H9 (cell line): ENCODE measurements at regions not wholly inside any gene's neighbourhood (a gene's known extent, or its start where the extent isn't known, plus 50 kb on each side); places are given as distances from the start of the nearest gene placed in this dataset.

ENCODE experiments used
- DNase-seq: peaks from one replicate; pipeline ENCODE4 v3.0.0-alpha.2; 2017
- H2AFZ ChIP-seq: one replicate; pipeline ENCODE4 v1.6.1; 2013; ENCODE audit warnings: mild to moderate bottlenecking, low read length, control low read depth, moderate library complexity
- H2AK5ac ChIP-seq: 2 replicates; pipeline ENCODE4 v1.6.1; 2013; ENCODE audit warnings: low read length, control low read depth, mixed read lengths; ENCODE audit not compliant: insufficient read length
- H2BK120ac ChIP-seq: one replicate; pipeline ENCODE4 v1.6.1; 2013; ENCODE audit warnings: low read depth, mild to moderate bottlenecking, low read length, control low read depth, inconsistent platforms; ENCODE audit not compliant: poor library complexity, severe bottlenecking
- H2BK12ac ChIP-seq: 2 replicates; pipeline ENCODE4 v1.6.1; 2013; ENCODE audit warnings: low read length, control low read depth, mixed read lengths, low read depth; ENCODE audit not compliant: insufficient read length
- H2BK15ac ChIP-seq: 2 replicates; pipeline ENCODE4 v1.6.1; 2013; ENCODE audit warnings: low read depth, low read length, control low read depth
- H2BK20ac ChIP-seq: one replicate; pipeline ENCODE4 v1.6.1; 2013; ENCODE audit warnings: low read depth, mild to moderate bottlenecking, low read length, control low read depth, inconsistent platforms; ENCODE audit not compliant: poor library complexity, severe bottlenecking
- H2BK5ac ChIP-seq: 2 replicates; pipeline ENCODE4 v1.6.1; 2013; ENCODE audit warnings: low read length, control low read depth, mixed read lengths; ENCODE audit not compliant: insufficient read length
- H3K14ac ChIP-seq: 2 replicates; pipeline ENCODE4 v1.6.1; 2013; ENCODE audit warnings: low read length, control low read depth; ENCODE audit not compliant: insufficient read depth
- H3K18ac ChIP-seq: 2 replicates; pipeline ENCODE4 v1.6.1; 2013; ENCODE audit warnings: low read depth, mild to moderate bottlenecking, mixed read lengths, low read length, control low read depth; ENCODE audit not compliant: insufficient read length
- H3K23ac ChIP-seq: 2 replicates; pipeline ENCODE4 v1.6.1; 2013; ENCODE audit warnings: low read length, control low read depth, mixed read lengths, low read depth; ENCODE audit not compliant: insufficient read length
- H3K23me2 ChIP-seq: 2 replicates; pipeline ENCODE4 v1.6.1; 2013; ENCODE audit warnings: low read depth, mild to moderate bottlenecking, mixed read lengths, low read length, control low read depth; ENCODE audit not compliant: insufficient read length, poor library complexity, severe bottlenecking
- H3K27ac ChIP-seq: 2 replicates; pipeline ENCODE4 v1.5.1; 2013; ENCODE audit warnings: low read length, control low read depth, mixed read lengths, low read depth; ENCODE audit not compliant: insufficient read length
- H3K27me3 ChIP-seq: 2 replicates; pipeline ENCODE4 v1.6.1; 2013; ENCODE audit warnings: low read length, control low read depth, inconsistent platforms; ENCODE audit not compliant: insufficient read depth
- H3K4ac ChIP-seq: 2 replicates; pipeline ENCODE4 v1.6.1; 2013; ENCODE audit warnings: low read depth, mild to moderate bottlenecking, control low read depth, inconsistent platforms, low read length, moderate library complexity
- H3K4me1 ChIP-seq: 2 replicates; pipeline ENCODE4 v1.6.1; 2013; ENCODE audit warnings: low read length, control low read depth, inconsistent platforms; ENCODE audit not compliant: insufficient read depth
- H3K4me2 ChIP-seq: 2 replicates; pipeline ENCODE4 v1.6.1; 2013; ENCODE audit warnings: low read length, control low read depth, mixed read lengths; ENCODE audit not compliant: insufficient read length, insufficient read depth
- H3K56ac ChIP-seq: 2 replicates; pipeline ENCODE4 v1.6.1; 2013; ENCODE audit warnings: low read depth, mild to moderate bottlenecking, mixed read lengths, low read length, control low read depth; ENCODE audit not compliant: insufficient read length
- H3K79me1 ChIP-seq: 2 replicates; pipeline ENCODE4 v1.6.1; 2013; ENCODE audit warnings: low read depth, mild to moderate bottlenecking, moderate library complexity, low read length, control low read depth, inconsistent platforms; ENCODE audit not compliant: insufficient read depth, poor library complexity, severe bottlenecking
- H3K79me2 ChIP-seq: 2 replicates; pipeline ENCODE4 v1.6.1; 2013; ENCODE audit warnings: low read length, control low read depth, inconsistent platforms; ENCODE audit not compliant: insufficient read depth
- H3K9ac ChIP-seq: 2 replicates; pipeline ENCODE4 v1.6.1; 2013; ENCODE audit warnings: low read length, control low read depth, mixed read lengths; ENCODE audit not compliant: insufficient read length; ENCODE audit errors: extremely low read depth
- H3K9me3 ChIP-seq: one replicate; pipeline ENCODE4 v1.6.1; 2013; ENCODE audit warnings: low read depth, low read length, inconsistent platforms; ENCODE audit not compliant: control insufficient read depth
- H3T11ph ChIP-seq: one replicate; pipeline ENCODE4 v1.6.1; 2013; ENCODE audit warnings: mild to moderate bottlenecking, low read length, control low read depth, inconsistent platforms
- H4K20me1 ChIP-seq: one replicate; pipeline ENCODE4 v1.6.1; 2013; ENCODE audit not compliant: control insufficient read depth, insufficient read length, insufficient read depth
- H4K5ac ChIP-seq: 2 replicates; pipeline ENCODE4 v1.6.1; 2013; ENCODE audit warnings: low read depth, mild to moderate bottlenecking, mixed read lengths, low read length, control low read depth; ENCODE audit not compliant: insufficient read length
- H4K8ac ChIP-seq: replicated peaks from 2 replicates; pipeline ENCODE4 v1.6.1; 2013; ENCODE audit warnings: low read length, control low read depth, mixed read lengths, low read depth; ENCODE audit not compliant: insufficient read length
- H4K91ac ChIP-seq: 2 replicates; pipeline ENCODE4 v1.6.1; 2013; ENCODE audit warnings: low read depth, mild to moderate bottlenecking, moderate library complexity, mixed read lengths, low read length, control low read depth; ENCODE audit not compliant: insufficient read length
- H3K27ac Mint-ChIP-seq, 3 experiments: 2 replicates in 2 of 3; 3 replicates in 1 of 3; pipeline ENCODE4 v1.8.0; 2020 to 2021; ENCODE audit warnings: mixed read lengths in 3 of 3, mild to moderate bottlenecking in 1 of 3, moderate library complexity in 1 of 3
- H3K27me3 Mint-ChIP-seq: 2 replicates; pipeline ENCODE4 v1.8.0; 2021; ENCODE audit warnings: low read depth, mild to moderate bottlenecking, moderate library complexity, mixed read lengths
- H3K36me3 Mint-ChIP-seq, 3 experiments: 2 replicates in 2 of 3; 3 replicates in 1 of 3; pipeline ENCODE4 v1.8.0; 2020 to 2021; ENCODE audit warnings: low read depth in 3 of 3, mixed read lengths in 3 of 3; ENCODE audit not compliant: insufficient read depth in 1 of 3
- H3K4me1 Mint-ChIP-seq, 2 experiments: 2 replicates each; pipeline ENCODE4 v1.8.0; 2020; ENCODE audit warnings: mixed read lengths in 2 of 2
- H3K4me3 Mint-ChIP-seq, 2 experiments: 2 replicates in 1 of 2; 3 replicates in 1 of 2; pipeline ENCODE4 v1.8.0; 2020 to 2021; ENCODE audit warnings: mild to moderate bottlenecking in 2 of 2, mixed read lengths in 2 of 2, moderate library complexity in 1 of 2
- H3K9me3 Mint-ChIP-seq, 2 experiments: 2 replicates in 1 of 2; 3 replicates in 1 of 2; pipeline ENCODE4 v1.8.0; 2020; ENCODE audit warnings: mild to moderate bottlenecking in 2 of 2, mixed read lengths in 2 of 2, moderate library complexity in 1 of 2
- CTCF ChIP-seq: fragments of 200-600 bp; sonication (generic); conservative IDR thresholded peaks from 3 replicates; pipeline ENCODE4 v1.8.0; 2021; ENCODE audit warnings: antibody characterized with exemption, mild to moderate bottlenecking
- WGBS: extraction: QIAGEN DNeasy Blood & Tissue Kit; methylation state at CpG from one replicate; pipeline ENCODE4 v1.1.7; 2013; ENCODE audit warnings: missing lambda C conversion rate, low lambda C conversion rate, mixed read lengths; ENCODE audit not compliant: insufficient read length; ENCODE audit errors: extremely low coverage; 5-methylcytosine and 5-hydroxymethylcytosine counted together

GRCh38 chrX:93264261-93265002, 408.9 kb downstream of the NAP1L3 start:
- WGBS, result no CpG with 5 or more reads among the region's 5 CpGs
- H3K4me1 Mint-ChIP-seq, result no peaks in the 10 kb centered on the region

More at GRCh38 chrX:93264261-93265002, 408.9 kb downstream of the NAP1L3 start:
- Histone ChIP-seq H4K8ac (no peak overlapping the region), H2AFZ (no peak overlapping the region), H3K18ac (no peak overlapping the region), H4K20me1 (no peaks in the 10 kb centered on the region), H4K5ac (no peak overlapping the region), H3K56ac (no peak overlapping the region), H3K4ac (no peak overlapping the region), H2BK12ac (no peak overlapping the region), H2AK5ac (no peak overlapping the region), H3K4me1 (no peaks in the 10 kb centered on the region), H2BK20ac (no peak overlapping the region), H4K91ac (no peak overlapping the region), H3K9me3 (no peaks in the 10 kb centered on the region), H3T11ph (no peak overlapping the region), H2BK5ac (no peak overlapping the region), H3K9ac (no peak overlapping the region), H3K27me3 (no peaks in the 10 kb centered on the region), H3K14ac (no peak overlapping the region), H3K27ac (no peak overlapping the region), H3K23ac (no peak overlapping the region), H3K79me1 (no peaks in the 10 kb centered on the region), H3K4me2 (no peak overlapping the region), H3K79me2 (no peaks in the 10 kb centered on the region), H3K23me2 (no peaks in the 10 kb centered on the region), H2BK15ac (no peak overlapping the region), H2BK120ac (no peak overlapping the region)
- no peak for DNase-seq
- Mint-ChIP-seq H3K27me3 (no peaks in the 10 kb centered on the region), H3K9me3 (no peaks in the 10 kb centered on the region), H3K4me3 (no peak overlapping the region), H3K27ac (no peak overlapping the region), H3K36me3 (no peaks in the 10 kb centered on the region)
- TF ChIP-seq CTCF, result no peak
